DND-41 (cell line): ENCODE measurements at regions not wholly inside any gene's neighbourhood (a gene's known extent, or its start where the extent isn't known, plus 50 kb on each side); places are given as distances from the start of the nearest gene placed in this dataset.

Source experiments
- CTCF ChIP-seq: IDR thresholded peaks from 2 replicates; pipeline ENCODE4 v1.5.1; 2012; ENCODE audit warnings: borderline replicate concordance, low read length, moderate library complexity, mild to moderate bottlenecking; ENCODE audit not compliant: poor library complexity, severe bottlenecking; ENCODE audit errors: extremely low read depth
- EZH2 ChIP-seq: IDR thresholded peaks from 3 replicates; pipeline ENCODE4 v1.6.1; 2012; ENCODE audit warnings: borderline replicate concordance, low read depth, mild to moderate bottlenecking, moderate library complexity, low read length, inconsistent platforms; ENCODE audit not compliant: severe bottlenecking

GRCh38 chr6:19994909-19995308 lies 157.7 kb downstream of the ID4 start:
- TF ChIP-seq CTCF (no peak), EZH2 (no peak)
